AG04449 (cell line): ENCODE measurements at regions not wholly inside any gene's neighbourhood (a gene's known extent, or its start where the extent isn't known, plus 50 kb on each side); places are given as distances from the start of the nearest gene placed in this dataset.

Source experiments
- CTCF ChIA-PET: fragments of 350-600 bp; formaldehyde crosslinking; extraction: SDS; loops from one replicate; lab custom pipeline; 2021; ENCODE audit warnings: antibody characterized with exemption; lab: Yijun Ruan, JAX
- POLR2A ChIA-PET: fragments of 400-600, 350-600 bp; formaldehyde crosslinking; extraction: SDS; loops from one replicate; lab custom pipeline; 2020; ENCODE audit warnings: antibody characterized with exemption, inconsistent platforms; lab: Yijun Ruan, JAX
- DNase-seq: peaks from one replicate; pipeline ENCODE4 v3.0.0-alpha.2; 2010; ENCODE audit warnings: low read depth, low spot score
- H3K4me3 ChIP-seq: 2 replicates; pipeline ENCODE4 v1.5.1; 2011; ENCODE audit warnings: low read depth, mild to moderate bottlenecking, control low read depth, low read length
- CTCF ChIP-seq: IDR thresholded peaks from one replicate; pipeline ENCODE4 v1.5.1; 2011; ENCODE audit warnings: mild to moderate bottlenecking, moderate library complexity, low read length, control low read depth, inconsistent platforms; ENCODE audit not compliant: insufficient read depth; ENCODE audit errors: missing control alignments

- ChIA-PET POLR2A (no interaction called here), CTCF (interaction anchor here (1.2 to 3.7 kb wide), 5 partner anchors 10 to 383 kb away, joined by 3 to 21 read pairs (median 6); no protein-coding TSS in a partner anchor)
- no peak for DNase-seq
- H3K4me3 ChIP-seq: no peak overlapping the region
- no peak for TF ChIP-seq CTCF
Measured at GRCh38 chr6:25219216-25219916, 59.8 kb upstream of the CARMIL1 start.

GRCh38 chr6:25219917-25220278 is 59.3 kb upstream of the CARMIL1 start:
- POLR2A ChIA-PET: no interaction called here
- CTCF ChIA-PET: interaction anchor here (0.7 to 3.7 kb wide), 6 partner anchors 9 to 382 kb away, joined by 3 to 21 read pairs (median 7); no protein-coding TSS in a partner anchor
- no peak overlapping the region for H3K4me3 ChIP-seq
- DNase-seq: no peak
- no peak for TF ChIP-seq CTCF

- CTCF ChIA-PET: interaction anchor here (0.8 to 3.7 kb wide), 9 partner anchors 11 to 384 kb away, joined by 3 to 21 read pairs (median 4); no protein-coding TSS in a partner anchor
- no peak for TF ChIP-seq CTCF
- H3K4me3 ChIP-seq: no peak overlapping the region
- DNase-seq: no peak
- POLR2A ChIA-PET: no interaction called here
Measured at GRCh38 chr6:25220857-25221256, 58.3 kb upstream of the CARMIL1 start.

- no peak overlapping the region for H3K4me3 ChIP-seq
- TF ChIP-seq CTCF: no peak
- POLR2A ChIA-PET: no interaction called here
- no peak for DNase-seq
- CTCF ChIA-PET: interaction anchor here (1.1 to 4.4 kb wide), 29 partner anchors 8 to 497 kb away, joined by 3 to 124 read pairs (median 8); no protein-coding TSS in a partner anchor
Measured at GRCh38 chr6:25222006-25222678, 57.0 kb upstream of the CARMIL1 start.

GRCh38 chr6:25223490-25223991 is 55.6 kb upstream of the CARMIL1 start:
- peak; percentile 72 for TF ChIP-seq CTCF
- H3K4me3 ChIP-seq: peak overlapping the region; percentile 23
- ChIA-PET POLR2A (no interaction called here), CTCF (interaction anchor here (0.8 to 4.4 kb wide), 58 partner anchors 9 to 667 kb away, joined by 3 to 124 read pairs (median 5); partner anchors contain the start of gene CARMIL1)
- DNase-seq: no peak

- DNase-seq: no peak
- H3K4me3 ChIP-seq: no peak overlapping the region
- ChIA-PET POLR2A (no interaction called here), CTCF (interaction anchor here (1.0 to 4.4 kb wide), 34 partner anchors 10 to 667 kb away, joined by 3 to 124 read pairs (median 7); partner anchors contain the start of gene CARMIL1)
- TF ChIP-seq CTCF: no peak
Measured at GRCh38 chr6:25224242-25224641, 54.9 kb upstream of the CARMIL1 start.
